WTC11 (cell line): ENCODE measurements at regions not wholly inside any gene's neighbourhood (a gene's known extent, or its start where the extent isn't known, plus 50 kb on each side); places are given as distances from the start of the nearest gene placed in this dataset.

Experiments
- ATAC-seq: fragments of 200-7000 bp; cut with Tn5 transposase; 2 replicates; pipeline ENCODE4 v1.10.0; 2021; ENCODE audit warnings: mild to moderate bottlenecking, moderate library complexity
- CTCF ChIA-PET: fragments of 300-600 bp; sonication (Branson Sonifier 250); formaldehyde crosslinking; loops from one replicate; lab custom pipeline; 2021; ENCODE audit warnings: antibody characterized with exemption; lab: Charles Lee
- POLR2A ChIA-PET: fragments of 350-600 bp; sonication (Branson Sonifier 250); formaldehyde crosslinking; loops from one replicate; lab custom pipeline; 2021; ENCODE audit warnings: antibody characterized with exemption; lab: Charles Lee
- DNase-seq: peaks from one replicate; pipeline ENCODE4 v3.0.0; 2021; ENCODE audit warnings: low spot score
- H3K27ac Mint-ChIP-seq: 2 replicates; pipeline ENCODE4 v1.8.0; 2021; ENCODE audit warnings: mixed read lengths
- H3K27me3 Mint-ChIP-seq: 2 replicates; pipeline ENCODE4 v1.8.0; 2021; ENCODE audit warnings: low read depth, mild to moderate bottlenecking, moderate library complexity, mixed read lengths
- H3K36me3 Mint-ChIP-seq: 2 replicates; pipeline ENCODE4 v1.8.0; 2021; ENCODE audit warnings: mixed read lengths
- H3K4me1 Mint-ChIP-seq: 2 replicates; pipeline ENCODE4 v1.8.0; 2022; ENCODE audit warnings: mixed read lengths
- H3K4me3 Mint-ChIP-seq: 2 replicates; pipeline ENCODE4 v1.8.0; 2021; ENCODE audit warnings: mild to moderate bottlenecking, moderate library complexity, mixed read lengths
- H3K9me3 Mint-ChIP-seq: 2 replicates; pipeline ENCODE4 v1.8.0; 2021; ENCODE audit warnings: mixed read lengths
- HMGA2 ChIP-seq: fragments of 250-450 bp; sonication (Bioruptor Pico); IDR thresholded peaks from 2 replicates; pipeline ENCODE4 v1.4.0; 2021; ENCODE audit warnings: mild to moderate bottlenecking, moderate library complexity
- IRF2 ChIP-seq: sonication (generic); formaldehyde crosslinking; IDR thresholded peaks from 2 replicates; pipeline ENCODE4 v1.8.0; 2022; ENCODE audit warnings: low read depth, missing genetic modification reagents, borderline replicate concordance
- NFATC4 ChIP-seq: fragments of 250-450 bp; sonication (Bioruptor Pico); IDR thresholded peaks from 2 replicates; pipeline ENCODE4 v1.9.0; 2021; ENCODE audit warnings: mild to moderate bottlenecking
- PRDM15 ChIP-seq: sonication (generic); formaldehyde crosslinking; IDR thresholded peaks from 2 replicates; pipeline ENCODE4 v1.8.0; 2022; ENCODE audit warnings: missing genetic modification reagents
- TEAD1 ChIP-seq: sonication (generic); formaldehyde crosslinking; IDR thresholded peaks from 2 replicates; pipeline ENCODE4 v1.8.0; 2022; ENCODE audit warnings: mild to moderate bottlenecking, missing genetic modification reagents
- ZNF138 ChIP-seq: sonication (generic); formaldehyde crosslinking; conservative IDR thresholded peaks from 2 replicates; pipeline ENCODE4 v1.8.1; 2022; ENCODE audit warnings: mild to moderate bottlenecking, moderate library complexity, missing genetic modification reagents
- ZNF219 ChIP-seq: sonication (generic); formaldehyde crosslinking; IDR thresholded peaks from 2 replicates; pipeline ENCODE4 v1.8.0; 2023; ENCODE audit warnings: missing genetic modification reagents, mild to moderate bottlenecking, borderline replicate concordance
- ZNF532 ChIP-seq: fragments of 250-450 bp; sonication (Bioruptor Pico); IDR thresholded peaks from 2 replicates; pipeline ENCODE4 v1.9.0; 2021; ENCODE audit warnings: mild to moderate bottlenecking, borderline replicate concordance
- TF ChIP-seq, protein P1 (sequence below): fragments of 250-450 bp; sonication (Bioruptor Pico); IDR thresholded peaks from 2 replicates; pipeline ENCODE4 v1.9.0; 2021; ENCODE audit warnings: moderate library complexity, mild to moderate bottlenecking, inconsistent platforms, borderline replicate concordance
- TF ChIP-seq, protein P2 (sequence below): fragments of 250-450 bp; sonication (Bioruptor Pico); IDR thresholded peaks from 2 replicates; pipeline ENCODE4 v1.9.0; 2021; ENCODE audit warnings: mild to moderate bottlenecking
- TF ChIP-seq, protein P3 (sequence below): sonication (generic); formaldehyde crosslinking; IDR thresholded peaks from 2 replicates; pipeline ENCODE4 v1.8.0; 2023; ENCODE audit warnings: missing genetic modification reagents, mild to moderate bottlenecking, borderline replicate concordance

- peaks cover 17% of the 10 kb centered on the region for H3K4me1 Mint-ChIP-seq
- ChIA-PET CTCF (no interaction called here), POLR2A (no interaction called here)
- H3K9me3 Mint-ChIP-seq = peaks cover 25% of the 10 kb centered on the region
- ATAC-seq (no peak), DNase-seq (no peak)
- H3K27ac Mint-ChIP-seq = no peak overlapping the region
- H3K27me3 Mint-ChIP-seq = peaks cover 2% of the 10 kb centered on the region
- H3K4me3 Mint-ChIP-seq = no peak overlapping the region
- TF ChIP-seq, protein P1, sequence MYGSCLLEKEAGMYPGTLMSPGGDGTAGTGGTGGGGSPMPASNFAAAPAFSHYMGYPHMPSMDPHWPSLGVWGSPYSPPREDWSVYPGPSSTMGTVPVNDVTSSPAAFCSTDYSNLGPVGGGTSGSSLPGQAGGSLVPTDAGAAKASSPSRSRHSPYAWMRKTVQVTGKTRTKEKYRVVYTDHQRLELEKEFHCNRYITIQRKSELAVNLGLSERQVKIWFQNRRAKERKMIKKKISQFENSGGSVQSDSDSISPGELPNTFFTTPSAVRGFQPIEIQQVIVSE (CRISPR knock-in tag) = no peak
- TF ChIP-seq ZNF532 (no peak), NFATC4 (CRISPR knock-in tag) (no peak), TEAD1 (CRISPR knock-in tag) (no peak), PRDM15 (CRISPR knock-in tag) (no peak)
- TF ChIP-seq, protein P2, sequence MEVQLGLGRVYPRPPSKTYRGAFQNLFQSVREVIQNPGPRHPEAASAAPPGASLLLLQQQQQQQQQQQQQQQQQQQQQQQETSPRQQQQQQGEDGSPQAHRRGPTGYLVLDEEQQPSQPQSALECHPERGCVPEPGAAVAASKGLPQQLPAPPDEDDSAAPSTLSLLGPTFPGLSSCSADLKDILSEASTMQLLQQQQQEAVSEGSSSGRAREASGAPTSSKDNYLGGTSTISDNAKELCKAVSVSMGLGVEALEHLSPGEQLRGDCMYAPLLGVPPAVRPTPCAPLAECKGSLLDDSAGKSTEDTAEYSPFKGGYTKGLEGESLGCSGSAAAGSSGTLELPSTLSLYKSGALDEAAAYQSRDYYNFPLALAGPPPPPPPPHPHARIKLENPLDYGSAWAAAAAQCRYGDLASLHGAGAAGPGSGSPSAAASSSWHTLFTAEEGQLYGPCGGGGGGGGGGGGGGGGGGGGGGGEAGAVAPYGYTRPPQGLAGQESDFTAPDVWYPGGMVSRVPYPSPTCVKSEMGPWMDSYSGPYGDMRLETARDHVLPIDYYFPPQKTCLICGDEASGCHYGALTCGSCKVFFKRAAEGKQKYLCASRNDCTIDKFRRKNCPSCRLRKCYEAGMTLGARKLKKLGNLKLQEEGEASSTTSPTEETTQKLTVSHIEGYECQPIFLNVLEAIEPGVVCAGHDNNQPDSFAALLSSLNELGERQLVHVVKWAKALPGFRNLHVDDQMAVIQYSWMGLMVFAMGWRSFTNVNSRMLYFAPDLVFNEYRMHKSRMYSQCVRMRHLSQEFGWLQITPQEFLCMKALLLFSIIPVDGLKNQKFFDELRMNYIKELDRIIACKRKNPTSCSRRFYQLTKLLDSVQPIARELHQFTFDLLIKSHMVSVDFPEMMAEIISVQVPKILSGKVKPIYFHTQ (CRISPR knock-in tag) = no peak
- TF ChIP-seq, protein P3, sequence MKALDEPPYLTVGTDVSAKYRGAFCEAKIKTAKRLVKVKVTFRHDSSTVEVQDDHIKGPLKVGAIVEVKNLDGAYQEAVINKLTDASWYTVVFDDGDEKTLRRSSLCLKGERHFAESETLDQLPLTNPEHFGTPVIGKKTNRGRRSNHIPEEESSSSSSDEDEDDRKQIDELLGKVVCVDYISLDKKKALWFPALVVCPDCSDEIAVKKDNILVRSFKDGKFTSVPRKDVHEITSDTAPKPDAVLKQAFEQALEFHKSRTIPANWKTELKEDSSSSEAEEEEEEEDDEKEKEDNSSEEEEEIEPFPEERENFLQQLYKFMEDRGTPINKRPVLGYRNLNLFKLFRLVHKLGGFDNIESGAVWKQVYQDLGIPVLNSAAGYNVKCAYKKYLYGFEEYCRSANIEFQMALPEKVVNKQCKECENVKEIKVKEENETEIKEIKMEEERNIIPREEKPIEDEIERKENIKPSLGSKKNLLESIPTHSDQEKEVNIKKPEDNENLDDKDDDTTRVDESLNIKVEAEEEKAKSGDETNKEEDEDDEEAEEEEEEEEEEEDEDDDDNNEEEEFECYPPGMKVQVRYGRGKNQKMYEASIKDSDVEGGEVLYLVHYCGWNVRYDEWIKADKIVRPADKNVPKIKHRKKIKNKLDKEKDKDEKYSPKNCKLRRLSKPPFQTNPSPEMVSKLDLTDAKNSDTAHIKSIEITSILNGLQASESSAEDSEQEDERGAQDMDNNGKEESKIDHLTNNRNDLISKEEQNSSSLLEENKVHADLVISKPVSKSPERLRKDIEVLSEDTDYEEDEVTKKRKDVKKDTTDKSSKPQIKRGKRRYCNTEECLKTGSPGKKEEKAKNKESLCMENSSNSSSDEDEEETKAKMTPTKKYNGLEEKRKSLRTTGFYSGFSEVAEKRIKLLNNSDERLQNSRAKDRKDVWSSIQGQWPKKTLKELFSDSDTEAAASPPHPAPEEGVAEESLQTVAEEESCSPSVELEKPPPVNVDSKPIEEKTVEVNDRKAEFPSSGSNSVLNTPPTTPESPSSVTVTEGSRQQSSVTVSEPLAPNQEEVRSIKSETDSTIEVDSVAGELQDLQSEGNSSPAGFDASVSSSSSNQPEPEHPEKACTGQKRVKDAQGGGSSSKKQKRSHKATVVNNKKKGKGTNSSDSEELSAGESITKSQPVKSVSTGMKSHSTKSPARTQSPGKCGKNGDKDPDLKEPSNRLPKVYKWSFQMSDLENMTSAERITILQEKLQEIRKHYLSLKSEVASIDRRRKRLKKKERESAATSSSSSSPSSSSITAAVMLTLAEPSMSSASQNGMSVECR = no peak
- peaks cover 4% of the 10 kb centered on the region for H3K36me3 Mint-ChIP-seq
Observed at GRCh38 chr2:16208921-16209320, 268.6 kb downstream of the MYCN start.

DNA sequence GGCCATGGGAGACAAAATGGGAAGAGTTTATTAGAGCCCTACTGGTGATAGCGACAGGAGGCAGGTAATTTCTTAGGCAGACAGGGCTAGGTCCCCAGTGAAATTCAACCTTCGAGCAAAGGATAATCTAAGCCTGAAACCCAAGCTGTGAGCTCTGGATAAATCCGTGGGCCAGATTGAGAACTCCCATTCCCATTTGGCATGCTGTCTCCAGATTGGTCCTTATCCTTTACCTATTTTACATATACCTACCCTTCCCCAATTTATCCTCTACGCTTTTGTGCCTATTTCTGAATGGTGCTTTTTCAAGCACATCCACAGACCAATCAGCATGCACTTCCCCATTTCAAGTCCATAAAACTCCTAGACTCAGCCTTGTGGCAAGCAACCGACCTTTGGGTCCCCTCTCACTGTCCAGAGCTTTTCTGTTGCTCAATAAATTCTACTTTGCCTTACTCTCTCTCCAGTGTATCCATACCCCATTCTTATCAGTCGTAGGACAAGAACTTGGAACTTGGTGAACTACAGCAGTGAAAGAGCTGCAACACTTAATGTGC is 268.0 kb downstream of the MYCN start:
- POLR2A ChIA-PET = no interaction called here
- H3K4me3 Mint-ChIP-seq = no peak overlapping the region

More for the DNA sequence above, 268.0 kb downstream of the MYCN start:
- CTCF ChIA-PET = interaction anchor here (0.9 kb wide), 1 partner anchor 11 kb away, joined by 3 read pairs; no protein-coding TSS in a partner anchor
- ATAC-seq = no peak
- peaks cover 20% of the 10 kb centered on the region for H3K4me1 Mint-ChIP-seq
- TF ChIP-seq ZNF138 (no peak), HMGA2 (no peak), IRF2 (CRISPR knock-in tag) (no peak), ZNF219 (CRISPR knock-in tag) (no peak)
- TF ChIP-seq, all 79 proteins: peak for 0
- Mint-ChIP-seq H3K9me3 (peaks cover 25% of the 10 kb centered on the region), H3K27ac (no peak overlapping the region), H3K27me3 (peaks cover 2% of the 10 kb centered on the region), H3K36me3 (peaks cover 4% of the 10 kb centered on the region)
- DNase-seq = no peak
